ENCODE measurements at regions not wholly inside any gene's neighbourhood (a gene's known extent, or its start where the extent isn't known, plus 50 kb on each side); places are given as distances from the start of the nearest gene placed in this dataset.

DNA sequence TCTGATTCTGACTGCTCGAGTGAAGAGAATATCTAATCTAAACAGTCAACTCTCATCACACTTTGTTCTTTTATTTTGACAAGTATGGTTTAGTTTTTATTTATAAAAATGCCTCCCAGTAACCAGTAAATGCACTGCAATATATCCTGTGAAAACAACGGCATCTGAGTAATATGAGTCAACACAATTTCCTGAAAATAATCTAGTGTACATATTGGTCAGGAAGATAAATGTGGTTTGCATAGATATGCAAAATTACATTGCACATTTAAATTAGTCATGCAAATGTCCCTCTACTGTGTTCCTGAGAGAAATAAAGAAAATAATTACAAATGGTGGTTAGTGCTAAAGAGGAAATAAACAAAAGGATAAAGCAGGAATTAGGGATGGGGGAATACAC lies 1190.7 kb upstream of the SEL1L start:
- no peak overlapping the region for H3K4me2 ChIP-seq
- no peaks in the 10 kb centered on the region for H4K20me1 ChIP-seq (ENCODE audit: insufficient read depth, poor library complexity, severe bottlenecking)
- no peak for DNase-seq (ENCODE audit: low spot score)
- no peak overlapping the region for H3K4me3 ChIP-seq
- H2AFZ ChIP-seq, result no peak overlapping the region
- H3K27me3 ChIP-seq, result no peaks in the 10 kb centered on the region
- WGBS (ENCODE audit: low lambda C conversion rate, missing lambda C conversion rate), result 24% methylated on average over 2 of the region's 2 CpGs
- no peak for TF ChIP-seq EZH2 (IDR thresholded peaks at IDR 0.05; ENCODE audit: borderline replicate concordance)
- no peak for TF ChIP-seq EZH2phosphoT487 (IDR thresholded peaks at IDR 0.05; ENCODE audit: low read depth, severe bottlenecking, unreplicated experiment)
- TF ChIP-seq, protein P1, sequence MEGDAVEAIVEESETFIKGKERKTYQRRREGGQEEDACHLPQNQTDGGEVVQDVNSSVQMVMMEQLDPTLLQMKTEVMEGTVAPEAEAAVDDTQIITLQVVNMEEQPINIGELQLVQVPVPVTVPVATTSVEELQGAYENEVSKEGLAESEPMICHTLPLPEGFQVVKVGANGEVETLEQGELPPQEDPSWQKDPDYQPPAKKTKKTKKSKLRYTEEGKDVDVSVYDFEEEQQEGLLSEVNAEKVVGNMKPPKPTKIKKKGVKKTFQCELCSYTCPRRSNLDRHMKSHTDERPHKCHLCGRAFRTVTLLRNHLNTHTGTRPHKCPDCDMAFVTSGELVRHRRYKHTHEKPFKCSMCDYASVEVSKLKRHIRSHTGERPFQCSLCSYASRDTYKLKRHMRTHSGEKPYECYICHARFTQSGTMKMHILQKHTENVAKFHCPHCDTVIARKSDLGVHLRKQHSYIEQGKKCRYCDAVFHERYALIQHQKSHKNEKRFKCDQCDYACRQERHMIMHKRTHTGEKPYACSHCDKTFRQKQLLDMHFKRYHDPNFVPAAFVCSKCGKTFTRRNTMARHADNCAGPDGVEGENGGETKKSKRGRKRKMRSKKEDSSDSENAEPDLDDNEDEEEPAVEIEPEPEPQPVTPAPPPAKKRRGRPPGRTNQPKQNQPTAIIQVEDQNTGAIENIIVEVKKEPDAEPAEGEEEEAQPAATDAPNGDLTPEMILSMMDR (IDR thresholded peaks at IDR 0.05; ENCODE audit: poor library complexity), result no peak
- no peaks in the 10 kb centered on the region for H3K79me2 ChIP-seq
- no peaks in the 10 kb centered on the region for H3K4me1 ChIP-seq (ENCODE audit: insufficient read depth)
- no peaks in the 10 kb centered on the region for H3K36me3 ChIP-seq (replicated peaks; ENCODE audit: insufficient read depth, low read depth)
- no peaks in the 10 kb centered on the region for H3K9me2 ChIP-seq (replicated peaks; ENCODE audit: insufficient read depth)
- H3K27ac ChIP-seq, result no peak overlapping the region
- H3K9me3 ChIP-seq (ENCODE audit: low read depth), result no peaks in the 10 kb centered on the region

GRCh38 chr14:82725213-82725612 lies 1191.6 kb upstream of the SEL1L start:
- Histone ChIP-seq H3K9me2 (replicated peaks; ENCODE audit: insufficient read depth) (no peaks in the 10 kb centered on the region), H2AFZ (no peak overlapping the region), H3K4me3 (no peak overlapping the region), H3K27me3 (no peaks in the 10 kb centered on the region), H3K4me2 (no peak overlapping the region), H3K79me2 (no peaks in the 10 kb centered on the region), H3K27ac (no peak overlapping the region), H4K20me1 (ENCODE audit: insufficient read depth, poor library complexity, severe bottlenecking) (no peaks in the 10 kb centered on the region), H3K36me3 (replicated peaks; ENCODE audit: insufficient read depth, low read depth) (no peaks in the 10 kb centered on the region), H3K9me3 (ENCODE audit: low read depth) (no peaks in the 10 kb centered on the region), H3K4me1 (ENCODE audit: insufficient read depth) (no peaks in the 10 kb centered on the region)
- no peak for TF ChIP-seq EZH2 (IDR thresholded peaks at IDR 0.05; ENCODE audit: borderline replicate concordance)
- TF ChIP-seq, protein P1 (IDR thresholded peaks at IDR 0.05; ENCODE audit: poor library complexity), result no peak
- TF ChIP-seq EZH2phosphoT487 (IDR thresholded peaks at IDR 0.05; ENCODE audit: low read depth, severe bottlenecking, unreplicated experiment), result no peak
- DNase-seq (ENCODE audit: low spot score), result no peak

DNA sequence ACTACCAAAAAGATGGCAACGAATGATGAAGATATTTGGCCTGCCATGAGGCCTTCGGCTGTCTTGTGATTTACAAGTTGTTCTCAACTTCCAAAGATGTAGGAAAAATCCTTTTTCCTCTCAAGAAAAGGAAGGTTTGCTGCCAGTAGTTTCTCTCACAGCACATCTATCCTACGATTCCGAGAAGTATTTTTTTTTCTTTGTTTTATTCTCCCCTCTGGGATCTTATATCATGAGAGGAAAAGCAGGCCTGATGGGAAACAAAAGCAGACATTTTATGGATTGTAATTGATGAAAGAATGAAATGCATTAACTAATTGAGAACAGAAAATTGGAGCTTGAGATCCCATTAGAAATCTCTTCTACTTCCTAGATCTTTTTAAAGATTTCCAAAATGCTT lies 1197.9 kb upstream of the SEL1L start:
- WGBS (ENCODE audit: low lambda C conversion rate, missing lambda C conversion rate), result 71% methylated on average over 4 of the region's 4 CpGs
- H3K4me2 ChIP-seq, result no peak overlapping the region
- H3K27me3 ChIP-seq, result no peaks in the 10 kb centered on the region
- H2AFZ ChIP-seq, result no peak overlapping the region
- no peak for DNase-seq (ENCODE audit: low spot score)
- H3K9me2 ChIP-seq (replicated peaks; ENCODE audit: insufficient read depth), result no peaks in the 10 kb centered on the region
- no peak overlapping the region for H3K4me3 ChIP-seq
- no peaks in the 10 kb centered on the region for H3K79me2 ChIP-seq
- no peaks in the 10 kb centered on the region for H3K9me3 ChIP-seq (ENCODE audit: low read depth)
- TF ChIP-seq EZH2phosphoT487 (IDR thresholded peaks at IDR 0.05; ENCODE audit: low read depth, severe bottlenecking, unreplicated experiment), result no peak
- TF ChIP-seq EZH2 (IDR thresholded peaks at IDR 0.05; ENCODE audit: borderline replicate concordance), result no peak
- TF ChIP-seq, protein P1 (IDR thresholded peaks at IDR 0.05; ENCODE audit: poor library complexity), result no peak
- no peak overlapping the region for H3K27ac ChIP-seq
- no peaks in the 10 kb centered on the region for H3K36me3 ChIP-seq (replicated peaks; ENCODE audit: insufficient read depth, low read depth)
- no peaks in the 10 kb centered on the region for H3K4me1 ChIP-seq (ENCODE audit: insufficient read depth)
- no peaks in the 10 kb centered on the region for H4K20me1 ChIP-seq (ENCODE audit: insufficient read depth, poor library complexity, severe bottlenecking)

DNA sequence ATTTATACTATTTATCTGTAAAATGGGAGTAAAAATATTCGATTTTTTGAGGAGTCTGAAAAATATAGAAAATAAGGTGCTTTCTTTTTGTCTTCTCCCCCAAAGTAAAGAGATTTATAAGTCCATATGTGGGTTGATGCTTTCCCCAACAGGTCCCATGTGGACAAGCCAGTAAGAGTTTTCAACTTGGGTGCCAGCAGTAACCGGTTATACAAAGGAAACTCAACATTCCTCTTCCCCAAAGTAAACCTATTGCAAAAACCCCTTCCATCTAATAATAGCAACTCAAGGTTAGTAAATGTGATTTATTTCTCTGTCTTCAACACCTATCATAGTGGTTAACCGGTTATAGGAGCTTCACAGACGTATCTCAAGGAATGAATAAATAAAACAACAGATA lies 1206.9 kb upstream of the SEL1L start:
- Histone ChIP-seq H3K9me3 (ENCODE audit: low read depth) (no peaks in the 10 kb centered on the region), H3K4me1 (ENCODE audit: insufficient read depth) (no peaks in the 10 kb centered on the region), H3K79me2 (no peaks in the 10 kb centered on the region), H3K4me2 (no peak overlapping the region), H3K9me2 (replicated peaks; ENCODE audit: insufficient read depth) (no peaks in the 10 kb centered on the region), H2AFZ (no peak overlapping the region), H3K27me3 (no peaks in the 10 kb centered on the region), H4K20me1 (ENCODE audit: insufficient read depth, poor library complexity, severe bottlenecking) (no peaks in the 10 kb centered on the region), H3K27ac (no peak overlapping the region), H3K4me3 (no peak overlapping the region), H3K36me3 (replicated peaks; ENCODE audit: insufficient read depth, low read depth) (no peaks in the 10 kb centered on the region)
- TF ChIP-seq EZH2 (IDR thresholded peaks at IDR 0.05; ENCODE audit: borderline replicate concordance), result no peak
- TF ChIP-seq, protein P1 (IDR thresholded peaks at IDR 0.05; ENCODE audit: poor library complexity), result no peak
- no peak for TF ChIP-seq EZH2phosphoT487 (IDR thresholded peaks at IDR 0.05; ENCODE audit: low read depth, severe bottlenecking, unreplicated experiment)
- DNase-seq (ENCODE audit: low spot score), result no peak
- WGBS (ENCODE audit: low lambda C conversion rate, missing lambda C conversion rate), result 59% methylated on average over 4 of the region's 4 CpGs
